ENCODE measurements at regions not wholly inside any gene's neighbourhood (a gene's known extent, or its start where the extent isn't known, plus 50 kb on each side); places are given as distances from the start of the nearest gene placed in this dataset.
A peak's percentile ranks its signal among the peaks of the same experiment; 100 is the strongest.

GRCh38 chr10:2048337-2048973 lies 311.1 kb upstream of the ADARB2 start:
- Histone ChIP-seq H3K9ac (ENCODE audit: low read depth, low read length, poor library complexity) (no peak overlapping the region), H2BK15ac (ENCODE audit: low read length) (no peak overlapping the region), H2BK120ac (ENCODE audit: low read depth, low read length) (no peak overlapping the region), H3K27ac (replicated peaks; ENCODE audit: low read length) (no peak overlapping the region), H3K14ac (ENCODE audit: low read length) (no peak overlapping the region), H2BK5ac (ENCODE audit: low read length) (no peak overlapping the region), H3K18ac (ENCODE audit: low read length) (no peak overlapping the region), H3K9me3 (replicated peaks in 1 of 2; ENCODE audit: control insufficient read depth in 2 of 2, insufficient read depth in 1 of 2, low read depth in 1 of 2, low read length in 2 of 2) (no peaks in the 10 kb centered on the region), H3K27me3 (ENCODE audit: control insufficient read depth in 3 of 3, insufficient read depth in 3 of 3, low read depth in 1 of 3, low read length in 3 of 3) (no peaks in the 10 kb centered on the region), H3K4me1 (ENCODE audit: control insufficient read depth in 2 of 2, insufficient read depth in 1 of 2, low read depth in 1 of 2, low read length in 2 of 2) (no peaks in the 10 kb centered on the region), H2AFZ (ENCODE audit: low read length) (no peak overlapping the region), H4K91ac (ENCODE audit: low read depth, low read length, poor library complexity) (no peak overlapping the region), H3K4ac (ENCODE audit: low read length) (no peak overlapping the region), H3K79me1 (ENCODE audit: low read depth, low read length) (no peaks in the 10 kb centered on the region), H3K4me3 (ENCODE audit: low read length in 2 of 2) (no peak overlapping the region), H2AK5ac (ENCODE audit: low read depth, low read length) (no peak overlapping the region), H2BK12ac (ENCODE audit: low read length) (no peak overlapping the region), H3K36me3 (replicated peaks in 1 of 2; ENCODE audit: control insufficient read depth in 2 of 2, insufficient read depth in 2 of 2, low read length in 2 of 2) (no peaks in the 10 kb centered on the region), H3K23ac (ENCODE audit: low read depth, low read length, poor library complexity) (no peak overlapping the region), H3K4me2 (ENCODE audit: insufficient read depth, low read length, poor library complexity, severe bottlenecking) (no peak overlapping the region), H4K8ac (ENCODE audit: low read depth, low read length) (no peak overlapping the region)
- WGBS, 2 donors (ENCODE audit: extremely low coverage in 2 of 2, insufficient read length in 2 of 2, insufficient replicate concordance in 1 of 2) = no CpG with 5 or more reads among the region's 5 CpGs
- DNase-seq (ENCODE audit: low spot score) = no peak

- DNase-seq (ENCODE audit: low spot score) = no peak
- Histone ChIP-seq H2BK120ac (ENCODE audit: low read depth, low read length) (no peak overlapping the region), H2BK15ac (ENCODE audit: low read length) (no peak overlapping the region), H3K9me3 (replicated peaks in 1 of 2; ENCODE audit: control insufficient read depth in 2 of 2, insufficient read depth in 1 of 2, low read depth in 1 of 2, low read length in 2 of 2) (no peaks in the 10 kb centered on the region), H3K18ac (ENCODE audit: low read length) (no peak overlapping the region), H3K9ac (ENCODE audit: low read depth, low read length, poor library complexity) (no peak overlapping the region), H2BK12ac (ENCODE audit: low read length) (no peak overlapping the region), H3K27ac (replicated peaks; ENCODE audit: low read length) (no peak overlapping the region), H3K36me3 (replicated peaks in 1 of 2; ENCODE audit: control insufficient read depth in 2 of 2, insufficient read depth in 2 of 2, low read length in 2 of 2) (no peaks in the 10 kb centered on the region), H3K79me1 (ENCODE audit: low read depth, low read length) (no peaks in the 10 kb centered on the region), H3K14ac (ENCODE audit: low read length) (no peak overlapping the region), H3K27me3 (ENCODE audit: control insufficient read depth in 3 of 3, insufficient read depth in 3 of 3, low read depth in 1 of 3, low read length in 3 of 3) (no peaks in the 10 kb centered on the region), H4K91ac (ENCODE audit: low read depth, low read length, poor library complexity) (no peak overlapping the region), H2BK5ac (ENCODE audit: low read length) (no peak overlapping the region), H3K4me2 (ENCODE audit: insufficient read depth, low read length, poor library complexity, severe bottlenecking) (no peak overlapping the region), H2AK5ac (ENCODE audit: low read depth, low read length) (no peak overlapping the region), H4K8ac (ENCODE audit: low read depth, low read length) (no peak overlapping the region), H3K4me3 (ENCODE audit: low read length in 2 of 2) (no peak overlapping the region), H3K4ac (ENCODE audit: low read length) (no peak overlapping the region), H3K23ac (ENCODE audit: low read depth, low read length, poor library complexity) (no peak overlapping the region), H3K4me1 (ENCODE audit: control insufficient read depth in 2 of 2, insufficient read depth in 1 of 2, low read depth in 1 of 2, low read length in 2 of 2) (no peaks in the 10 kb centered on the region), H2AFZ (ENCODE audit: low read length) (no peak overlapping the region)
- no CpG with 5 or more reads among the region's 3 CpGs for WGBS, 2 donors (ENCODE audit: extremely low coverage in 2 of 2, insufficient read length in 2 of 2, insufficient replicate concordance in 1 of 2)
These were observed 310.4 kb upstream of the ADARB2 start for GRCh38 chr10:2047679-2048078.

GRCh38 chr10:2043379-2043778 lies 306.1 kb upstream of the ADARB2 start:
- WGBS, 2 donors (ENCODE audit: extremely low coverage in 2 of 2, insufficient read length in 2 of 2, insufficient replicate concordance in 1 of 2) = no CpG with 5 or more reads among the region's 8 CpGs
- H3K4me1 ChIP-seq (ENCODE audit: control insufficient read depth in 2 of 2, insufficient read depth in 1 of 2, low read depth in 1 of 2, low read length in 2 of 2) = no peaks in the 10 kb centered on the region
- H3K9me3 ChIP-seq (replicated peaks in 1 of 2; ENCODE audit: control insufficient read depth in 2 of 2, insufficient read depth in 1 of 2, low read depth in 1 of 2, low read length in 2 of 2) = no peaks in the 10 kb centered on the region
- peak overlapping the region; percentile 47 for H3K14ac ChIP-seq (ENCODE audit: low read length)
- no peak overlapping the region for H3K4me3 ChIP-seq (ENCODE audit: low read length in 2 of 2)
- H3K18ac ChIP-seq (ENCODE audit: low read length) = no peak overlapping the region
- H3K9ac ChIP-seq (ENCODE audit: low read depth, low read length, poor library complexity) = no peak overlapping the region
- H2AK5ac ChIP-seq (ENCODE audit: low read depth, low read length) = no peak overlapping the region
- peak overlapping the region; percentile 97 for H4K8ac ChIP-seq (ENCODE audit: low read depth, low read length)
- no peaks in the 10 kb centered on the region for H3K79me1 ChIP-seq (ENCODE audit: low read depth, low read length)
- no peak overlapping the region for H2BK15ac ChIP-seq (ENCODE audit: low read length)
- no peaks in the 10 kb centered on the region for H3K36me3 ChIP-seq (replicated peaks in 1 of 2; ENCODE audit: control insufficient read depth in 2 of 2, insufficient read depth in 2 of 2, low read length in 2 of 2)
- H3K23ac ChIP-seq (ENCODE audit: low read depth, low read length, poor library complexity) = peak overlapping the region; percentile 89
- no peak overlapping the region for H2BK5ac ChIP-seq (ENCODE audit: low read length)
- H3K27ac ChIP-seq (replicated peaks; ENCODE audit: low read length) = no peak overlapping the region
- H4K91ac ChIP-seq (ENCODE audit: low read depth, low read length, poor library complexity) = no peak overlapping the region
- no peak overlapping the region for H3K4ac ChIP-seq (ENCODE audit: low read length)
- no peak overlapping the region for H3K4me2 ChIP-seq (ENCODE audit: insufficient read depth, low read length, poor library complexity, severe bottlenecking)
- H3K27me3 ChIP-seq (ENCODE audit: control insufficient read depth in 3 of 3, insufficient read depth in 3 of 3, low read depth in 1 of 3, low read length in 3 of 3) = no peaks in the 10 kb centered on the region
- H2BK12ac ChIP-seq (ENCODE audit: low read length) = no peak overlapping the region
- no peak overlapping the region for H2BK120ac ChIP-seq (ENCODE audit: low read depth, low read length)
- H2AFZ ChIP-seq (ENCODE audit: low read length) = no peak overlapping the region
- no peak for DNase-seq (ENCODE audit: low spot score)

GRCh38 chr10:2038036-2038435 lies 300.7 kb upstream of the ADARB2 start:
- H2AK5ac ChIP-seq (ENCODE audit: low read depth, low read length) = no peak overlapping the region
- no CpG with 5 or more reads among the region's 2 CpGs for WGBS, 2 donors (ENCODE audit: extremely low coverage in 2 of 2, insufficient read length in 2 of 2, insufficient replicate concordance in 1 of 2)
- H3K4ac ChIP-seq (ENCODE audit: low read length) = no peak overlapping the region
- no peak overlapping the region for H3K4me3 ChIP-seq (ENCODE audit: low read length in 2 of 2)
- no peak overlapping the region for H2BK5ac ChIP-seq (ENCODE audit: low read length)
- peaks cover 0 to 1% of the 10 kb centered on the region in 2 donors for H3K9me3 ChIP-seq (replicated peaks in 1 of 2; ENCODE audit: control insufficient read depth in 2 of 2, insufficient read depth in 1 of 2, low read depth in 1 of 2, low read length in 2 of 2)
- H3K4me1 ChIP-seq (ENCODE audit: control insufficient read depth in 2 of 2, insufficient read depth in 1 of 2, low read depth in 1 of 2, low read length in 2 of 2) = no peaks in the 10 kb centered on the region
- no peak for DNase-seq (ENCODE audit: low spot score)
- no peaks in the 10 kb centered on the region for H3K79me1 ChIP-seq (ENCODE audit: low read depth, low read length)
- no peaks in the 10 kb centered on the region for H3K36me3 ChIP-seq (replicated peaks in 1 of 2; ENCODE audit: control insufficient read depth in 2 of 2, insufficient read depth in 2 of 2, low read length in 2 of 2)
- no peak overlapping the region for H3K14ac ChIP-seq (ENCODE audit: low read length)
- H3K9ac ChIP-seq (ENCODE audit: low read depth, low read length, poor library complexity) = no peak overlapping the region
- no peak overlapping the region for H2BK12ac ChIP-seq (ENCODE audit: low read length)
- no peaks in the 10 kb centered on the region for H3K27me3 ChIP-seq (ENCODE audit: control insufficient read depth in 3 of 3, insufficient read depth in 3 of 3, low read depth in 1 of 3, low read length in 3 of 3)
- H3K18ac ChIP-seq (ENCODE audit: low read length) = no peak overlapping the region
- no peak overlapping the region for H4K91ac ChIP-seq (ENCODE audit: low read depth, low read length, poor library complexity)
- H4K8ac ChIP-seq (ENCODE audit: low read depth, low read length) = no peak overlapping the region
- no peak overlapping the region for H2BK15ac ChIP-seq (ENCODE audit: low read length)
- no peak overlapping the region for H3K27ac ChIP-seq (replicated peaks; ENCODE audit: low read length)
- no peak overlapping the region for H3K4me2 ChIP-seq (ENCODE audit: insufficient read depth, low read length, poor library complexity, severe bottlenecking)
- no peak overlapping the region for H3K23ac ChIP-seq (ENCODE audit: low read depth, low read length, poor library complexity)
- no peak overlapping the region for H2AFZ ChIP-seq (ENCODE audit: low read length)
- H2BK120ac ChIP-seq (ENCODE audit: low read depth, low read length) = no peak overlapping the region
